Gastroesophageal sphincter (tissue), 4 donors: ENCODE measurements at regions not wholly inside any gene's neighbourhood (a gene's known extent, or its start where the extent isn't known, plus 50 kb on each side); places are given as distances from the start of the nearest gene placed in this dataset.

Source experiments
- ATAC-seq: fragments of 150-250 bp; one replicate; pipeline ENCODE4 v1.9.1; 2016; ENCODE audit warnings: mild to moderate bottlenecking, moderate library complexity
- H3K27ac ChIP-seq, 4 donors: fragments of 200-600 bp; sonication (generic) in 3 of 4; 1 replicate in 3 of 4; 2 replicates in 1 of 4; pipeline ENCODE4 v1.5.1; 2016 to 2019
- H3K27me3 ChIP-seq: fragments of 200-600 bp; sonication (generic); one replicate; pipeline ENCODE4 v1.5.1; 2019
- H3K36me3 ChIP-seq, 2 donors: fragments of 200-600 bp; sonication (generic); one replicate each; pipeline ENCODE4 v1.5.1; 2019; ENCODE audit warnings: control low read depth in 1 of 2
- H3K4me1 ChIP-seq, 3 donors: fragments of 200-600 bp; sonication (generic); 1 replicate in 2 of 3; 2 replicates in 1 of 3; pipeline ENCODE4 v1.5.1; 2016 to 2019; ENCODE audit warnings: control low read depth in 2 of 3
- H3K4me3 ChIP-seq, 2 donors: fragments of 200-600 bp; sonication (generic); one replicate each; pipeline ENCODE4 v1.5.1; 2019; ENCODE audit warnings: mild to moderate bottlenecking in 1 of 2, moderate library complexity in 1 of 2
- H3K9me3 ChIP-seq, 3 donors: fragments of 200-600 bp; sonication (generic); one replicate each; pipeline ENCODE4 v1.5.1; 2017 to 2019; ENCODE audit warnings: control low read depth in 2 of 3
- EP300 ChIP-seq: sonication (generic); formaldehyde crosslinking; IDR thresholded peaks from one replicate; pipeline ENCODE4 v1.6.1; 2017; ENCODE audit warnings: antibody characterized with exemption, mild to moderate bottlenecking
- POLR2A ChIP-seq, 2 donors: fragments of 450-650 bp; IDR thresholded peaks; one replicate each; pipeline ENCODE4 v1.6.1; 2017; ENCODE audit warnings: antibody characterized with exemption in 2 of 2, mild to moderate bottlenecking in 2 of 2, moderate library complexity in 1 of 2
- POLR2AphosphoS5 ChIP-seq: sonication (generic); formaldehyde crosslinking; IDR thresholded peaks from one replicate; pipeline ENCODE4 v1.6.1; 2017; ENCODE audit warnings: antibody characterized with exemption
- WGBS, 2 donors: methylation state at CpG; one replicate each; pipeline ENCODE4 v1.1.5; 2018; ENCODE audit warnings: low coverage in 1 of 2; 5-methylcytosine and 5-hydroxymethylcytosine counted together
- TF ChIP-seq, protein P1 (sequence below), 4 experiments: fragments of 200-600 bp in 2 of 4; fragments of 450-650 bp in 2 of 4; sonication (generic) in 1 of 4; IDR thresholded peaks; one replicate each; pipeline ENCODE4 v1.5.1; 2017 to 2019; ENCODE audit warnings: antibody characterized with exemption in 4 of 4, mild to moderate bottlenecking in 2 of 4, moderate library complexity in 2 of 4

DNA sequence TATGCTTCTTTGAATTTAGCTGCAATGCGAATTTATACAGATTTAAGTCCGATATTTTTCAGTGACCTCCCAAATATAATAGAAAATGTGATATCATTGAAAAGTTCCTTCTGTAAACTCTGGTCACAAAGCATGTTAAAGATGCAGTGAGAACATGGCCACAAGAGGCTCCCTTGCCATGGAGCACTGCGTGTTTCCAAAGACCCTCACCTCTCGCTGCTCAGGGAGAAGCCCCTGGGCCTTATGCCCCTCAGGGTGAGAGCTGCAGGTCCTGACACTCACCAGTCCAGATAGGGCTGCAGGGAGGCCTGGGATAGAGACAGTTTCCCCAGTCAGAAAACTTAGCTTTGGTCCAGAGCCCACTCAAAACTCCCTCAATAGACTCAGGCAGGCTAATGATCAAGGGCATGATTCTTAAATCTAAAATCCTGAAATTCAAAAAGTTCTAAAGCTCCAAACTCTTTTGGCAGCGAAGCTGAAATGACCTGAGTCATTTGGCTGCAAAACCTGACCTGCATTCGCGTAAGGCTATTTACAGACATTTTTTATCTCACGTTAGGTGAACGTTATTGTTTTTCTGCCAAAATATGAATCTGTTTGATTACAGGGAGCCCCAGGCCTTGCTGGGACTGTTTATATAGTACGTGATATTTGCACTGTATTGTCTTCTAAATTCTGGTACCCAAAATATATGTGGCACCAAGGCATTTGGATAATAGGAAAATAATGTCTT lies 67.8 kb downstream of the CAPZA3 start:
- no peak for ATAC-seq
- H3K9me3 ChIP-seq, result no peaks in the 10 kb centered on the region
- H3K4me1 ChIP-seq, result peaks cover 0 to 11% (median 0%) of the 10 kb centered on the region in 3 donors
- no peak overlapping the region for H3K4me3 ChIP-seq
- WGBS, 2 donors, result 55 to 59% methylated on average over 8 to 9 of the region's 10 CpGs
- no peaks in the 10 kb centered on the region for H3K36me3 ChIP-seq
- no peaks in the 10 kb centered on the region for H3K27me3 ChIP-seq
- no peak for TF ChIP-seq POLR2AphosphoS5
- TF ChIP-seq, protein P1, sequence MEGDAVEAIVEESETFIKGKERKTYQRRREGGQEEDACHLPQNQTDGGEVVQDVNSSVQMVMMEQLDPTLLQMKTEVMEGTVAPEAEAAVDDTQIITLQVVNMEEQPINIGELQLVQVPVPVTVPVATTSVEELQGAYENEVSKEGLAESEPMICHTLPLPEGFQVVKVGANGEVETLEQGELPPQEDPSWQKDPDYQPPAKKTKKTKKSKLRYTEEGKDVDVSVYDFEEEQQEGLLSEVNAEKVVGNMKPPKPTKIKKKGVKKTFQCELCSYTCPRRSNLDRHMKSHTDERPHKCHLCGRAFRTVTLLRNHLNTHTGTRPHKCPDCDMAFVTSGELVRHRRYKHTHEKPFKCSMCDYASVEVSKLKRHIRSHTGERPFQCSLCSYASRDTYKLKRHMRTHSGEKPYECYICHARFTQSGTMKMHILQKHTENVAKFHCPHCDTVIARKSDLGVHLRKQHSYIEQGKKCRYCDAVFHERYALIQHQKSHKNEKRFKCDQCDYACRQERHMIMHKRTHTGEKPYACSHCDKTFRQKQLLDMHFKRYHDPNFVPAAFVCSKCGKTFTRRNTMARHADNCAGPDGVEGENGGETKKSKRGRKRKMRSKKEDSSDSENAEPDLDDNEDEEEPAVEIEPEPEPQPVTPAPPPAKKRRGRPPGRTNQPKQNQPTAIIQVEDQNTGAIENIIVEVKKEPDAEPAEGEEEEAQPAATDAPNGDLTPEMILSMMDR (IDR thresholded peaks at IDR 0.05), result no peak
- TF ChIP-seq EP300, result no peak
- no peak for TF ChIP-seq POLR2A (IDR thresholded peaks at IDR 0.05)
- no peak overlapping the region for H3K27ac ChIP-seq

DNA sequence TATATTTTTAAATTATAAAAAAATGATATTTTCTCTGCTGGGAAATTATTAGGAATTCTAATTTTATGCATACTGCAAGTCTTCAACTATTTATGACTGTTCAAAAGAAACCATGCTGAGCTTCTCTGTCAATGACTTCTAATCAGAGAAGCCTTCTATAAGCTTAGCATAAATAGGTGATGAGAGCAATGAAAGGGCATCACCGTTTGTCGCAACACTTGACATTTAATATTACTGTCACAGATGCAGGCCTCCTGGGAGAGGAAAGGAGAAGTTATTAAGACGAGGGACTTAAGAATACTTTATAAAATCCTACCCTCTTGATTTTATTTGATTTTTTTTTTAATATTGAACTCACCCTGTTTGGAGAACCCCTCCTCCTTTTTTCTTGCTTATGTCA lies 69.8 kb downstream of the CAPZA3 start:
- WGBS, 2 donors, result 73 to 92% methylated on average over 3 of the region's 3 CpGs
- no peak overlapping the region for H3K4me3 ChIP-seq
- no peak for ATAC-seq
- no peaks in the 10 kb centered on the region for H3K27me3 ChIP-seq
- H3K27ac ChIP-seq, result no peak overlapping the region
- peaks cover 0 to 11% (median 0%) of the 10 kb centered on the region in 3 donors for H3K4me1 ChIP-seq
- TF ChIP-seq POLR2AphosphoS5, result no peak
- TF ChIP-seq POLR2A (IDR thresholded peaks at IDR 0.05), result no peak
- TF ChIP-seq, protein P1 (IDR thresholded peaks at IDR 0.05), result no peak
- TF ChIP-seq EP300, result no peak
- H3K9me3 ChIP-seq, result no peaks in the 10 kb centered on the region
- H3K36me3 ChIP-seq, result no peaks in the 10 kb centered on the region

DNA sequence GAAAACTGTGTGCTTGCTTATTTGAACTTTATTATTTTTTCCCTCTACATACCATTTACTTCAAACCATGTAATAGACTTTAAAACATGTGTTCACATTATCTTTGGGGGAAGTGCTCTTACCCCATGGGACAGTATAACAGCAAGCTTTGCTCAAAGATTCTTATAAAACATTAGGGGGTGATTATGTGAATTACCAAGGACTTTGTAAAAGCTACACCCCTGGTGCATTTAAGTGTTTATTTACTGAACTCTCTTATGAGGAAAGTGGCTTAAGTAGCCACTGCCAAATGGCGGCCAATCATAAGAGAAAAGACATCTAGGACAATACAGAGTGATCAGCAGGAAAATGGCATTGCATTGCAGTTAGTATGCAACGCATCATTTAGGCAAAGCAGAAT lies 70.3 kb downstream of the CAPZA3 start:
- no peak for ATAC-seq
- no peaks in the 10 kb centered on the region for H3K27me3 ChIP-seq
- peaks cover 0 to 11% (median 0%) of the 10 kb centered on the region in 3 donors for H3K4me1 ChIP-seq
- H3K36me3 ChIP-seq, result no peaks in the 10 kb centered on the region
- H3K9me3 ChIP-seq, result no peaks in the 10 kb centered on the region
- 95 to 100% methylated on average over 2 of the region's 2 CpGs for WGBS, 2 donors
- H3K4me3 ChIP-seq, result no peak overlapping the region
- TF ChIP-seq POLR2AphosphoS5, result no peak
- TF ChIP-seq, protein P1 (IDR thresholded peaks at IDR 0.05), result no peak
- TF ChIP-seq EP300, result no peak
- TF ChIP-seq POLR2A (IDR thresholded peaks at IDR 0.05), result no peak
- no peak overlapping the region for H3K27ac ChIP-seq

DNA sequence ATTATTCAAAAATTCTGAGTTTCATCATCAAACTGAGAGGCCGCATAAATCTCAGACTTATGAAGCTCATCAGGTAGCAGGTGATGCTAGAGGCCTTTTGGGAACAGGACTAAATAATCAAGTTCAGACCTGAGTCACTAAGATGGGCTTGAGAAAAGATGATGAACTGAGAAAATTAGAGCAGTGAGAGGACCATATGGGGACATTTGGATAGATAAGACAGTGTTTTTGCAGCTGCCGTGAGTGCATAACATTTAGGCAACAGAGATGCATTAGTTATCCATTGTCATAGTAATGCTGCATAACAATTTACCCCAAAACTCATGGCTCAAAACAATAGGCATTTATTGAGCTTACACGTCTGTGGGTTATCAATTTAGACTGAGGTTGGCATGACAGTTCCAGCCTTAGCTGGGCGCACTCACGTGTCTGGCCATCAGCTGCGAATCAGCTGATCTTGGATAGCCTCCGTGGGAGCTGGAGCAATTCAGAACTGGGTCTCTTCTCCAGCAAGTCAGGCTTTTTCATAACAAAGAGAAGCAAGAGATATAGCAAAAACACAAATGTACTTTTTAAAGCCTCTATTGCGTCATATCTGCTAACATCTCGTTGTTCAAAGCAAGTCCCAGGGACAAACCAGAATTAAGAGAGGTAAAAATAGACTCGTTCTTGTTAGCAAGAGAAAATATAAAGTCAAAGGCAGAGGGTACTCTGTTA lies 72.8 kb downstream of the CAPZA3 start:
- Histone ChIP-seq H3K27ac (no peak overlapping the region), H3K9me3 (no peaks in the 10 kb centered on the region), H3K36me3 (no peaks in the 10 kb centered on the region), H3K4me3 (no peak overlapping the region), H3K27me3 (no peaks in the 10 kb centered on the region), H3K4me1 (peaks cover 0 to 2% (median 0%) of the 10 kb centered on the region in 3 donors)
- 34 to 85% methylated on average over 9 to 10 of the region's 10 CpGs for WGBS, 2 donors
- no peak for ATAC-seq
- TF ChIP-seq EP300 (no peak), POLR2A (IDR thresholded peaks at IDR 0.05) (no peak), POLR2AphosphoS5 (no peak)
- TF ChIP-seq, protein P1 (IDR thresholded peaks at IDR 0.05), result no peak
